Panc1 (cell line): ENCODE measurements at regions not wholly inside any gene's neighbourhood (a gene's known extent, or its start where the extent isn't known, plus 50 kb on each side); places are given as distances from the start of the nearest gene placed in this dataset.

Experiments
- ATAC-seq: fragments of 200-7000 bp; cut with Tn5 transposase; 2 replicates; pipeline ENCODE4 v1.9.1; 2020; ENCODE audit warnings: mild to moderate bottlenecking, moderate library complexity
- BruUV-seq: library from RNA; stranded (reverse); fragments of 400-500 nt; replicated peaks from 2 replicates; lab custom pipeline; 2021; lab: Mats Ljungman, UMichigan
- CTCF ChIA-PET: fragments of 300-600 bp; sonication (Branson Sonifier 250); formaldehyde crosslinking; loops from one replicate; lab custom pipeline; 2022; ENCODE audit warnings: antibody characterized with exemption; lab: Charles Lee
- POLR2A ChIA-PET: fragments of 300-600 bp; sonication (Branson Sonifier 250); formaldehyde crosslinking; loops from one replicate; lab custom pipeline; 2022; ENCODE audit warnings: antibody characterized with exemption; lab: Charles Lee
- DNase-seq: peaks from one replicate; pipeline ENCODE4 v3.0.0-alpha.2; 2010; ENCODE audit warnings: low read depth, low spot score
- H3K27ac ChIP-seq: 2 replicates; pipeline ENCODE4 v1.5.1; 2011; ENCODE audit warnings: mild to moderate bottlenecking, low read length, inconsistent platforms
- H3K27me3 ChIP-seq: fragments of 200-500 bp; sonication (Bioruptor generic); 2 replicates; pipeline ENCODE4 v1.6.0; 2014; ENCODE audit warnings: low read length, inconsistent platforms; ENCODE audit not compliant: control insufficient read depth, insufficient read depth
- H3K36me3 ChIP-seq: fragments of 200-500 bp; sonication (Bioruptor generic); 2 replicates; pipeline ENCODE4 v1.5.1; 2014; ENCODE audit warnings: inconsistent platforms, mild to moderate bottlenecking, low read length, moderate library complexity; ENCODE audit not compliant: control insufficient read depth, insufficient read depth
- H3K4me1 ChIP-seq: 2 replicates; pipeline ENCODE4 v1.5.1; 2011; ENCODE audit warnings: inconsistent platforms, mild to moderate bottlenecking, low read length, moderate library complexity; ENCODE audit not compliant: control insufficient read depth, insufficient read depth
- H3K4me3 ChIP-seq, 2 experiments: 2 replicates each; pipeline ENCODE4 v1.5.1; 2011 to 2012; ENCODE audit warnings: low read depth in 2 of 2, low read length in 2 of 2, mild to moderate bottlenecking in 2 of 2, inconsistent platforms in 1 of 2, moderate library complexity in 1 of 2
- H3K9me3 ChIP-seq: fragments of 200-500 bp; sonication (Bioruptor generic); 2 replicates; pipeline ENCODE4 v1.5.1; 2014; ENCODE audit warnings: low read depth, mild to moderate bottlenecking, inconsistent platforms, low read length, moderate library complexity; ENCODE audit not compliant: control insufficient read depth, insufficient read depth
- POLR2AphosphoS5 ChIP-seq: IDR thresholded peaks from 2 replicates; pipeline ENCODE4 v1.6.1; 2012; ENCODE audit warnings: mild to moderate bottlenecking, low read depth, low read length, moderate library complexity
- REST ChIP-seq, 2 experiments: IDR thresholded peaks; 2 replicates each; pipeline ENCODE4 v1.6.1; 2011 to 2012; ENCODE audit warnings: low read depth in 2 of 2, control low read depth in 1 of 2, low read length in 1 of 2, mild to moderate bottlenecking in 1 of 2, moderate library complexity in 1 of 2; ENCODE audit not compliant: insufficient read depth in 1 of 2
- SIN3A ChIP-seq: IDR thresholded peaks from 2 replicates; pipeline ENCODE4 v1.6.1; 2012; ENCODE audit warnings: low read depth, mild to moderate bottlenecking, low read length, moderate library complexity, borderline replicate concordance; ENCODE audit not compliant: insufficient read depth
- TCF7L2 ChIP-seq: IDR thresholded peaks from 2 replicates; pipeline ENCODE4 v1.6.1; 2011; ENCODE audit warnings: mild to moderate bottlenecking, low read depth, low read length, inconsistent platforms
- in situ Hi-C: cut with HindIII; loops from 2 replicates; pipeline ENCODE4 v1.10.0; 2016; ENCODE audit warnings: low sequenced_read_pairs, low pct_unique_long_range_greater_than_20kb
- intact Hi-C: fragments of 100-400 bp; cut with micrococcal nuclease; formaldehyde crosslinking; loops from one replicate; pipeline ENCODE4 v1.10.0; 2022; ENCODE audit not compliant: unreplicated experiment
- TF ChIP-seq, protein P1 (sequence below): fragments of 450-650 bp; IDR thresholded peaks from 2 replicates; pipeline ENCODE4 v1.5.1; 2017; ENCODE audit warnings: mild to moderate bottlenecking

- TF ChIP-seq, protein P1, sequence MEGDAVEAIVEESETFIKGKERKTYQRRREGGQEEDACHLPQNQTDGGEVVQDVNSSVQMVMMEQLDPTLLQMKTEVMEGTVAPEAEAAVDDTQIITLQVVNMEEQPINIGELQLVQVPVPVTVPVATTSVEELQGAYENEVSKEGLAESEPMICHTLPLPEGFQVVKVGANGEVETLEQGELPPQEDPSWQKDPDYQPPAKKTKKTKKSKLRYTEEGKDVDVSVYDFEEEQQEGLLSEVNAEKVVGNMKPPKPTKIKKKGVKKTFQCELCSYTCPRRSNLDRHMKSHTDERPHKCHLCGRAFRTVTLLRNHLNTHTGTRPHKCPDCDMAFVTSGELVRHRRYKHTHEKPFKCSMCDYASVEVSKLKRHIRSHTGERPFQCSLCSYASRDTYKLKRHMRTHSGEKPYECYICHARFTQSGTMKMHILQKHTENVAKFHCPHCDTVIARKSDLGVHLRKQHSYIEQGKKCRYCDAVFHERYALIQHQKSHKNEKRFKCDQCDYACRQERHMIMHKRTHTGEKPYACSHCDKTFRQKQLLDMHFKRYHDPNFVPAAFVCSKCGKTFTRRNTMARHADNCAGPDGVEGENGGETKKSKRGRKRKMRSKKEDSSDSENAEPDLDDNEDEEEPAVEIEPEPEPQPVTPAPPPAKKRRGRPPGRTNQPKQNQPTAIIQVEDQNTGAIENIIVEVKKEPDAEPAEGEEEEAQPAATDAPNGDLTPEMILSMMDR: no peak
- TF ChIP-seq TCF7L2: no peak
- TF ChIP-seq REST (IDR thresholded peaks at IDR 0.05; ENCODE audit: insufficient read depth in 1 of 2, low read depth in 2 of 2, low read length in 1 of 2): no peak
- no peak for TF ChIP-seq SIN3A
- no peak for TF ChIP-seq POLR2AphosphoS5
- no peaks in the 10 kb centered on the region for H3K9me3 ChIP-seq
- DNase-seq (no peak), ATAC-seq (no peak)
- H3K27ac ChIP-seq: no peak overlapping the region
- in situ Hi-C loops (no loop called here), intact Hi-C loops (no loop called here)
- BruUV-seq: no TSS peak
- no peaks in the 10 kb centered on the region for H3K36me3 ChIP-seq
- no peaks in the 10 kb centered on the region for H3K27me3 ChIP-seq
- no peaks in the 10 kb centered on the region for H3K4me1 ChIP-seq
- CTCF ChIA-PET: no interaction called here
- POLR2A ChIA-PET: no interaction called here
- H3K4me3 ChIP-seq: no peak overlapping the region
Measured at GRCh38 chr10:111455776-111456426, 379.1 kb downstream of the ADRA2A start.

- ChIA-PET POLR2A (no interaction called here), CTCF (no interaction called here)
- ATAC-seq (no peak), DNase-seq (no peak)
- TF ChIP-seq TCF7L2: no peak
- no peak for TF ChIP-seq POLR2AphosphoS5
- no peak for TF ChIP-seq REST (IDR thresholded peaks at IDR 0.05; ENCODE audit: insufficient read depth in 1 of 2, low read depth in 2 of 2, low read length in 1 of 2)
- TF ChIP-seq, protein P1: no peak
- no peak for TF ChIP-seq SIN3A
- H3K9me3 ChIP-seq: no peaks in the 10 kb centered on the region
- in situ Hi-C loops: no loop called here
- no peaks in the 10 kb centered on the region for H3K27me3 ChIP-seq
- intact Hi-C loops: no loop called here
- H3K27ac ChIP-seq: no peak overlapping the region
- H3K36me3 ChIP-seq: no peaks in the 10 kb centered on the region
- no TSS peak for BruUV-seq
- H3K4me3 ChIP-seq: no peak overlapping the region
- H3K4me1 ChIP-seq: no peaks in the 10 kb centered on the region
Measured at GRCh38 chr10:111458256-111458655, 381.4 kb downstream of the ADRA2A start.
